ENCODE measurements at regions not wholly inside any gene's neighbourhood (a gene's known extent, or its start where the extent isn't known, plus 50 kb on each side); places are given as distances from the start of the nearest gene placed in this dataset.

DNA sequence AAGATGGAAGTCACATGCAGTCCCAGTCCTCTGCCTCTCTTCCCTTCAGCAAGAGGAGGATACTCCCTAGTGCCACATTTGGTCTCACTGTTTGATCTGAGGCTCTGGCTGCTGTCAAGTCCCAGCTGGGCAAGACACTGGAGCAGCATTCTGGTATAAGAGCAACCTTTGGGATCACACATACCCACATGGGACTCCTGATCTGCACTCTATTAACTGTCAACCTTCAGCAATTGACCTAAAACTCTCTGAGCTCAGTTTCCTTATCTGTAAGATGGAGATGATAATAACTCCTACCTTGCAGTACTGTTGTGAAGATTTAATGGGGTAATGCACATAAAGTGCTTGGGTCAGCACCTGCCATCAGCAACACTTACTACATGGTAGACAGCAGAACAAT is 437.9 kb downstream of the PIK3R1 start:
- no peaks in the 10 kb centered on the region for H3K4me1 Mint-ChIP-seq
- Histone ChIP-seq H3K36me3 (replicated peaks in 1 of 2; ENCODE audit: control insufficient read depth in 1 of 2, insufficient read depth in 2 of 2, low read length in 2 of 2) (no peaks in the 10 kb centered on the region), H3K27ac (ENCODE audit: low read depth in 1 of 2, low read length in 2 of 2) (no peak overlapping the region), H3K4me1 (ENCODE audit: control insufficient read depth in 1 of 2, insufficient read depth in 2 of 2, low read length in 2 of 2) (no peaks in the 10 kb centered on the region), H3K79me2 (ENCODE audit: insufficient read depth, low read length) (no peaks in the 10 kb centered on the region), H3K4me3 (replicated peaks in 1 of 3; ENCODE audit: low read depth in 2 of 3, low read length in 3 of 3) (no peak overlapping the region), H3K4me2 (replicated peaks; ENCODE audit: extremely low read depth, low read length, poor library complexity, severe bottlenecking) (no peak overlapping the region), H3K27me3 (ENCODE audit: control insufficient read depth in 2 of 2, insufficient read depth in 2 of 2, low read length in 2 of 2) (no peaks in the 10 kb centered on the region), H3K9me3 (replicated peaks in 1 of 2; ENCODE audit: control insufficient read depth in 1 of 2, insufficient read depth in 1 of 2, low read length in 2 of 2) (no peaks in the 10 kb centered on the region), H2AFZ (ENCODE audit: insufficient read depth, low read depth, low read length, poor library complexity, severe bottlenecking) (no peak overlapping the region), H3K9ac (ENCODE audit: insufficient read depth, low read length, poor library complexity, severe bottlenecking) (no peak overlapping the region), H4K20me1 (ENCODE audit: insufficient read depth, low read length) (no peaks in the 10 kb centered on the region)
- no peak for DNase-seq
- H3K9me3 Mint-ChIP-seq: peaks cover 0 to 3% (median 0%) of the 10 kb centered on the region in 7 donors
- peaks cover 0 to 2% (median 1%) of the 10 kb centered on the region in 3 donors for H3K27me3 Mint-ChIP-seq (ENCODE audit: low read depth in 3 of 3)
- H3K27ac Mint-ChIP-seq: no peak overlapping the region
- intact Hi-C loops (cut with micrococcal nuclease): no loop called here
- TF ChIP-seq, protein P1, sequence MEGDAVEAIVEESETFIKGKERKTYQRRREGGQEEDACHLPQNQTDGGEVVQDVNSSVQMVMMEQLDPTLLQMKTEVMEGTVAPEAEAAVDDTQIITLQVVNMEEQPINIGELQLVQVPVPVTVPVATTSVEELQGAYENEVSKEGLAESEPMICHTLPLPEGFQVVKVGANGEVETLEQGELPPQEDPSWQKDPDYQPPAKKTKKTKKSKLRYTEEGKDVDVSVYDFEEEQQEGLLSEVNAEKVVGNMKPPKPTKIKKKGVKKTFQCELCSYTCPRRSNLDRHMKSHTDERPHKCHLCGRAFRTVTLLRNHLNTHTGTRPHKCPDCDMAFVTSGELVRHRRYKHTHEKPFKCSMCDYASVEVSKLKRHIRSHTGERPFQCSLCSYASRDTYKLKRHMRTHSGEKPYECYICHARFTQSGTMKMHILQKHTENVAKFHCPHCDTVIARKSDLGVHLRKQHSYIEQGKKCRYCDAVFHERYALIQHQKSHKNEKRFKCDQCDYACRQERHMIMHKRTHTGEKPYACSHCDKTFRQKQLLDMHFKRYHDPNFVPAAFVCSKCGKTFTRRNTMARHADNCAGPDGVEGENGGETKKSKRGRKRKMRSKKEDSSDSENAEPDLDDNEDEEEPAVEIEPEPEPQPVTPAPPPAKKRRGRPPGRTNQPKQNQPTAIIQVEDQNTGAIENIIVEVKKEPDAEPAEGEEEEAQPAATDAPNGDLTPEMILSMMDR (IDR thresholded peaks at IDR 0.05): no peak
- no peak overlapping the region for H3K4me3 Mint-ChIP-seq
- H3K36me3 Mint-ChIP-seq: no peaks in the 10 kb centered on the region

DNA sequence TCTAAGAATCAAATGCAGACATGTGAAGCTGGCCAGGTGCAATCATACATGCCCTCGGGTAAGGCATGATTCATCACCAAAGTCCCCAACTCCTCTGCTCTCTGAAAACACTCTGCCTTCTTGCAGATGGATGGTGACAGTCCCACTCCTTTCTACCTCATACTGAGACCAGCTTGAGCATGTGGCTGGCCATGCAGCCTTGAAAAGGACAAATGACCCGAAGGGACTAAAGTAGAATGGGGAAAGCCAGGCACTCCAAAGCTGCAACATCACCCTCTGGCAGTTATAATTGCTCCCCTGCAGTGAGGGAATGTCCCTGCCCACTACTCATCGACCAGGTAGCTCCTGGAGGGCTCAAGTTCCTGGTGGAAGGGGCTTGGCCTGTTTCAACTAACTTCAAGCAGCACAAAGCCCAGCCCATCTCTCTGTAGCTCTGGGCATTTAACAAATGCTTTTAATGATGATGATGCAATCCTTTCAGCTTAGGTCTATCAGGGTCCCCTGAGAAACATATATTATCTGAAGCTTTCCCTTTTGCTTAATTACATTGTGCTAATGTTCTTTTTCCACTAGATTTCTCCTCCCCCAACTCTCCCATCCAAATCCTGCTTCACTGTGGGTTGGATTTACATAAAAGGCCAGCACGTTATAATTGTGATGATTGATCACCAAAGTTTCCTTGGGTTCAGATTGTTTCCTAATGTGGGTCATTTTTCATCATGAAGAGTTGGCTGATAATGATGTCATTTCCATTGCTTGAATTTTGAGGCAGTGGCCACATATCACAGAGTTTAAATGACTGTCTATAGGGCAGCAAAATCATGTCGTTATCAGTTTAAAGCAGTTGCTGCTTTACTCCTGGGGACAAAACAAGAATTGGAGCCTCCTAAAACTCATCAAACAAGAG is 436.5 kb upstream of the SLC30A5 start:
- no peak overlapping the region for H2AFZ ChIP-seq (ENCODE audit: insufficient read depth, low read depth, low read length, poor library complexity, severe bottlenecking)
- H3K4me1 ChIP-seq (ENCODE audit: control insufficient read depth in 1 of 2, insufficient read depth in 2 of 2, low read length in 2 of 2): no peaks in the 10 kb centered on the region
- no peak overlapping the region for H3K27ac ChIP-seq (ENCODE audit: low read depth in 1 of 2, low read length in 2 of 2)
- TF ChIP-seq, protein P1 (IDR thresholded peaks at IDR 0.05): no peak
- no peaks in the 10 kb centered on the region for H3K36me3 ChIP-seq (replicated peaks in 1 of 2; ENCODE audit: control insufficient read depth in 1 of 2, insufficient read depth in 2 of 2, low read length in 2 of 2)
- Mint-ChIP-seq H3K36me3 (no peaks in the 10 kb centered on the region), H3K27me3 (ENCODE audit: low read depth in 3 of 3) (peaks cover 0 to 5% (median 0%) of the 10 kb centered on the region in 3 donors), H3K4me3 (no peak overlapping the region), H3K4me1 (no peaks in the 10 kb centered on the region), H3K27ac (no peak overlapping the region), H3K9me3 (peaks cover 0 to 3% (median 0%) of the 10 kb centered on the region in 7 donors)
- H3K79me2 ChIP-seq (ENCODE audit: insufficient read depth, low read length): no peaks in the 10 kb centered on the region
- intact Hi-C loops (cut with micrococcal nuclease): no loop called here
- 50% methylated on average over 1 of the region's 5 CpGs for WGBS (ENCODE audit: insufficient coverage)
- DNase-seq: no peak
- no peaks in the 10 kb centered on the region for H3K27me3 ChIP-seq (ENCODE audit: control insufficient read depth in 2 of 2, insufficient read depth in 2 of 2, low read length in 2 of 2)
- no peak overlapping the region for H3K4me3 ChIP-seq (replicated peaks in 1 of 3; ENCODE audit: low read depth in 2 of 3, low read length in 3 of 3)
- H3K4me2 ChIP-seq (replicated peaks; ENCODE audit: extremely low read depth, low read length, poor library complexity, severe bottlenecking): no peak overlapping the region
- H3K9me3 ChIP-seq (replicated peaks in 1 of 2; ENCODE audit: control insufficient read depth in 1 of 2, insufficient read depth in 1 of 2, low read length in 2 of 2): no peaks in the 10 kb centered on the region
- no peak overlapping the region for H3K9ac ChIP-seq (ENCODE audit: insufficient read depth, low read length, poor library complexity, severe bottlenecking)
- H4K20me1 ChIP-seq (ENCODE audit: insufficient read depth, low read length): no peaks in the 10 kb centered on the region

All from CD14-positive monocyte (primary cell).